ENCODE measurements at regions not wholly inside any gene's neighbourhood (a gene's known extent, or its start where the extent isn't known, plus 50 kb on each side); places are given as distances from the start of the nearest gene placed in this dataset.

- TF ChIP-seq POLR2A (IDR thresholded peaks at IDR 0.05): no peak
- TF ChIP-seq EP300 (IDR thresholded peaks at IDR 0.05): no peak
These were observed 724.2 kb upstream of the CDH8 start for GRCh38 chr16:62760398-62760797.

Measured in stomach (tissue), 4 donors.